ENCODE measurements at regions not wholly inside any gene's neighbourhood (a gene's known extent, or its start where the extent isn't known, plus 50 kb on each side); places are given as distances from the start of the nearest gene placed in this dataset.
"Not testable (repeated sequence)": the region's sequence is repeated elsewhere in the genome, so short reads cannot be mapped to it uniquely, and the experiment has no call there.

GRCh38 chr4:125760956-125761355, 446.2 kb downstream of the FAT4 start:
- DNase-seq, result no peak

DNA sequence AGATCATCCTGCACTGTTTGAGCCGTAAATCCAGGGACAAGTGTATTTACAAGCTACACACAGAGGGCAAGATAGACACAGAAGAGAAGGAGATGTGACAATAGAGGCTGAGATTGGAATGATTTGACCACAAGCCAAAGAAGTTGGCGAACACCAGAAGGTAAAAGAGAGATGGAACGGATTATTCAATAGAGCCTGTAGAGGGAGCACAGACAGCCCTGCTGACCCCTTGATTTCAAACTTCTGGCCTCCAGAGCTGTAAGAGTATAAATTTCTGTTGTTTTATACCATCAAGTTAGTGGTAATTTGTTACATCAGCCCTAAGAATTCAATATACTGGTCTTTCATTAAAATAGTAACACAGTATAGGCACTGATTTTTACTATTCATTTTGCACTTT, 447.8 kb downstream of the FAT4 start:
- DNase-seq, result no peak

DNA sequence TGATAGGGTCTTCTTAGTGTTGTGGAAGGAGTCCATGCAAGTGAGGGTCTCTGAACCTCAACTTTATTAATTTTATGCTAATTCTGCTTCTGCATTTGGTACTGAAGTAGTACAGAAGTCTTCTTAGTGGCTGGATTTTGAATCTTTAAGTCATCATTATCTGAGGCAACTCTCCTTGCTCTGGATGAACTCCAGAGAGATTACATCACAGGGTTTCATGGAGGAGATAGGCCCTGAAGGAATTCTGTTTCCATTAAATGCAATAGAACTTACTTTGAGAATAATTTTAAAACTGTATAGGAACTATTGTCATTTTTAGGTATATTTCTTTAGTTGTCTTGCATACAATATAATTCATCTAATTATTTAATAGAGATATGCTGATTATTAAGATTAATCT, 451.2 kb downstream of the FAT4 start:
- DNase-seq, result no peak

- no peak for DNase-seq
These were observed 456.2 kb downstream of the FAT4 start for GRCh38 chr4:125770814-125771398.

GRCh38 chr4:125772680-125773079, 457.9 kb downstream of the FAT4 start:
- no peak for DNase-seq

DNA sequence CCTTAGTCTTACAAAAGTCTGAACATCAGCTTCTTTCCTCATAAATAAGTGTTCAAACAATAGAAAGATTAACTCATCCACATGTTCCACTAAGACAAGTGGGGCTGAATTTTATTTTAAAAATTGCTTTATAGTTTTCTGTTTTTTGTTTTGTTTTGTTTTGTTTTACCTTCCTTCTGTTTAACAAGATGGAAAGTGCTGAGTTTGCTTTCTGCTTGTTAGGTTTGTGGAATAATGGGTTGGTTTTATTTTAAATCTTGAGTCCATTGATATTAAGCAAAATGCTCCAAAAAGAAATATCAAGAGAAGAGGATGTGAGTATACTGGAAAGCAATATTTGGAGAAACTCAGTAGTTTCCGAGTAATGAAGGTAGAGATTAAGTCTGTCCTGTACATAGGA, 458.7 kb downstream of the FAT4 start:
- DNase-seq, result no peak

DNA sequence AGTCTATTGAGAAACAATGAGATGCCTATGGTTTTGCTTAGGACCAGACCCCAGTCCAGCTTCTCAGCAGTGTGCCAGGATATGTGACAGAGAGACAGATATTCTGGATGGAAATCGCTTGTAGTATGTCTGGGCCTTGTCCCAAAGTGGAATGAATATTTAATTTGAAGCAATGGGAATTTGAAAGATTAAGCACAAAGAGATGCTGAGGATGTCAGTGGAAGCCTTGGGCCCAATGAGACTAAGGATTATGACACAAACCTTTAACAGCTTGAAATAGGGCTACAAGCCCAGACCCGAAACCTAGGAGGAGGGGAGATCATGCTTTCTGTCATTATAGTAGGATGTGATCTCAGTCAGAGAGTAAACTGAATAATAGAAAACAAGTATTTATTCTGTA, 459.2 kb downstream of the FAT4 start:
- no peak for DNase-seq

GRCh38 chr4:125776146-125776545, 461.4 kb downstream of the FAT4 start:
- no peak for DNase-seq

GRCh38 chr4:125780164-125780563, 465.4 kb downstream of the FAT4 start:
- no peak for DNase-seq

DNA sequence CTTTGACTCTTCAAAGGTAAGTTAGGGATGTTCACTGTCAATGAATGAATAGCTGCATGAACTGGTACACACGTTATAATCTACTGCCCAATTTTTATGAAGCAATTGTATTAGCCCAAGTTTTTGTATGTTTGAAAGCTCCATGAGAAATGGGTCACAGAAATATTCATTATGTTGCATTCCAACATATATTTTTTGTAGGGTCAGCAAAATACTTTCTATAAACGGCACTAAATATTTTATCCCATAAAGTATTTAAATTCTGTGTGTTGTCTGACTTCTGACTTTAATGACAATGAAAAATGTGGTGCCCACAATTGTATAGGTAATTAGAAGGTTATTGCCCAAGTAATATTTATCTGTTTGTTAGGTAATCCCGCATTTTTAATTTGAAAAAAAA, 466.0 kb downstream of the FAT4 start:
- DNase-seq, result no peak

DNA sequence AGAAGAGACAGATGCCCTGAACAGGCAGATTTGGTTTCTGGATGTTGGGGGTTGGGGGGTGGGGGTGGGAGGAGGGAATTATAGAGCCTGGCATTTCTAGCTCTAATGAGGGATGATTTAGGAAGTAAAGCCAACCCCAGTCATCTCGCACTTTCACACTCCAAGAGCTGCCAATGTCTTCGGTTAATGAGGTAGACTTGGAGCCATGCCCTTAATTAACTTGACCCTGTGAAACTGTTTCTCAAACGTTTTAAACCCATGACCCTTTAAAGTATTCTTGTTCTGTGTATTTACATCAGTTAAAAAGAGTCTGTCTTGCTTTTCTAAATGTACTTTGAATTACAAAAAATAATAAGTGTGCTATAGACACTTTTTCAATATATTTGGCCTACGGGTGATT, 466.9 kb downstream of the FAT4 start:
- DNase-seq, result no peak

DNA sequence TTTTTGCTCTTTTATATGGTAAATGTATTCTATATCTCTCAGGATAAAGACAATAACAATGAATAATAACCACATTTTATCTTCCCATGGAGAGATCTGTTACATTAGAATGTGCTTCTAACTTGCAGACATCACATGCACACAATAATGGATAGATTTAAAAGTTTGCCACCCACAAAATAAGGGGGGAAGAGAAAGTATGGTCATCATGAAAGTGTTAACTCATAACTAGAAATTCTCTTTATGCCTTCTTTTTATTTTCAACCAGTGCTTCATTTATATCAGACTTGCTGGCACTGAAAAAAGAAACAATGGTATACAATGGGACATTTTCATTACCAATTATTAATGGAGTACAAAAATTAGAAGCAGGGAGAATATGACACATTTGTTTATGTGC, 470.0 kb downstream of the FAT4 start:
- DNase-seq, result no peak

- DNase-seq, result no peak
These were observed 473.0 kb downstream of the FAT4 start for GRCh38 chr4:125787707-125788106.

DNA sequence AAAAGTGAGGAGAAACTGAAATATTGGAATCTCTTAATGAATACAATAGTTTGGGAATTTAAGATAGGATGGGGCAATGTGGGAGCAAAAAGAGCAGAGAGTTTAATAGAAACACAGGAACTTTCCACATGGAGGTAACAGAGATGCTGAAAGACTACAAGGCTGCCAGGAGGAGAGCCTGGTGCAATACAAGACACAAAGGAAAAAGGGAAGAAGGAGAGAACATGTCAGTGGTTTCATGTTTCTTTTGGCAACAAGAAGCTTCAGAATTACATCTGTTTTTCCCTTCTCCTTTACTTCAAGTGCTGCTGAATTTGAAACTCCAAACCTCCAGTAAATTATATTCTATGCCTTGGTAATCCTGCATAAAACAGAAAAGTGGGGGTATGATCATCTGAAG, 474.3 kb downstream of the FAT4 start:
- no peak for DNase-seq

DNA sequence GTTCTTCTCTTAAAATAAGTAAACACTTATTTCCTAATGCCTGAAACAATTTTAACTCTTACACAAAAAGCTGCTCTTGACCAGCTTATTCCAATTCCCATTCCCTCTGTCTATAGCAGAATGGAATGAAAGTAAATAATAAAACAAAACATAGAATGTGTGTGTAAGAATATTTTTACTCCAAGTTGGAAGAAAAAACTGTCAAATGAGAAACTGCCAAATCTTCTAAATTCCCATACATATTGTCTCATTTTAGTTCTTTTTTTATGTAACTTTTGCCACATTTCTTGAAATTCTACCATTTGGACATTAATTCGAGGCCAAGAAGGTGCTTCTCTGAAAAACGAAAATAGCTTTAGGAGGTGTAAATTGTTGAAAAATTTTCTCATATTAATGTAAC, 477.1 kb downstream of the FAT4 start:
- DNase-seq, result no peak

- no peak for DNase-seq
These were observed 480.2 kb downstream of the FAT4 start for GRCh38 chr4:125794989-125795388.

GRCh38 chr4:125796138-125796537, 481.4 kb downstream of the FAT4 start:
- no peak for DNase-seq

DNA sequence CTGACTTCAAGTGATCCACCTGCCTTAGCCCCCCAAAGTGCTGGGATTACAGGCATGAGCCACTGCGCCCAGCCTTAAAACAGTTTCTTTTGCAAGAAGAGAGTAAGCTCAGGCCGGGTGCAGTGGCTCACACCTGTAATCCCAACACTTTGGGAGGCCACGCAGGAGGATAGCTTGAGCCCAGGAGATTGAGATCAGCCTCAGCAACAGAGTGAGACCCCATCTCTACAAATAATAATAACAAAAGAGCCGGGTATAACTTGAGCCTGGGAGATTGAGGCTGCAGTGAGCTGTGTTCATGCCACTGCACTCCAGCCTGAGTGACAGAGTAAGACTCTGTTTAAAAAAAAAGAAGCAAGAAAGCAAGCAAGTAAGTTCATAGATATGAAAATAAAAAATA, 482.9 kb downstream of the FAT4 start:
- DNase-seq, result not testable (repeated sequence)

DNA sequence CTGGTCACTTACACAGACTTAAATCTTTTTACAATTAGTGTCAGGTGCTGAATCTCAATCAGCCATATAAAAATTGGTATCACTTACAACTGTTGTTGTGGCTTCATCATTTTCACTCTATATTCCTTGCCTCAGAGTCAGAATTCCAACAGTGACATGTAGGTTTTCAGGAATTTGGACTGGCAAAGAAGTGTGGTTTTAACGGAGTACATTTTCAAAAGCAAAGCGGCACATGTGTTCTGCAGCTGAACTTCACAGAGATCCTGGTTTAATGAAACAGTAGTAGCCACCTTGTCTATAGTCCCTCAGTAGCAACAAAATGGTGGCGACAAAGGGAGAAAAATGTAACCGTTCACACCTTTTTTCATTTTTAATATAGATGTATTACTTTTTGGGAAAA, 486.6 kb downstream of the FAT4 start:
- no peak for DNase-seq

- no peak for DNase-seq
These were observed 487.2 kb downstream of the FAT4 start for GRCh38 chr4:125801924-125802323.

DNA sequence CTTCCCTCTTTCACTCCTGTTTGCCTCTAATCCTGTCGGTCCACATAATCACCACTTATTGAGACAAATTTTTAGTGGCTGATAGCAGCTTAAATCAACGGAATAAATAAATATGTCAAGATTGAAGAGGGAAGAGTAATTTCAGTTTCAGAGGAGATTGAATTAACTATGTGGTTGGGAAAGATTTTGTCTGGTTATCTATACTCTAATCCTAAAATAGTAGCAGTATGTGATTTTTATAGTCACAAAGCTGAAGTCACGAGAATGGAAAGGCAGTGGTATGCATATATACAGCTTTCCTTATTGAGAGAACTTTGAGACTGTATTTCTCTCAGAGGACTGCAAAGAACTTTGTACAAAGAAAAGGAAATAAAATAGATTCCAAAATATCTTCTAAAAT, 493.3 kb downstream of the FAT4 start:
- DNase-seq, result no peak

DNA sequence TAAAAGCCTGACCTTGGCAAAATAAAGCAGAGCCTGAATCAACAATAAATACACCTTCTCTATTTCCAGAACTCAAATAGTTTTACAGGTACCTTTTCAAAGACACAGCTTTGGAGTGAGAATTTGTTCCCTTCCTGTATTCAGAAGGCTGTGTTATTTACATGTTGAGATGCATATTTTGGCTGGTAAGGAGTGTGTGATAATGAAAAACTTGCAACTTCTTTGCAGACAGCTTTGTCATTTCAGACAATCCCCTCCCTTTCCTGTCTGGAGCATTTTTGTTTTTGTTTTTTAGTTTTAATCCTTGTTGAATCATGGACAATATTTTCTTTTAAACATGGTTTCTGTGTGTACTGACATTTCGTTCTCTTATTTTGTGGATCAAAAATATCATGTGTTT, 493.8 kb downstream of the FAT4 start:
- DNase-seq, result no peak

DNA sequence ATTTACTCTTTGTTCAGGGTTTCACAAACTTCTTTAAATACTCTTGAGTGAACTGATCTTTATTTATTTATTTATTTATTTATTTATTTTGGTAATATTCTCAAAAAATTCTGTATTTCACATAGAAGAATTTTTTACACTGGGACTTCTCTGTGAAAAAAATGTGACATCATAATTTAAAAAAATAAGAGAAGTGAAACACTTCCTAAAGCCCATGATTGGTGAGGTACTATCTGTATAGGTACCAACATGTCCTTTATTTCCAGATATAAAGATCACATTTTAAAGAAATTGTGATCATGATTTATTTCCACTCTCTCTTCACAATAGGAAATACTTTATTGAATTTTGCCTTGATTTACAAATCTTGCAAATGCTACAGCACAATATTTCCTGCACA, 497.1 kb downstream of the FAT4 start:
- no peak for DNase-seq

DNA sequence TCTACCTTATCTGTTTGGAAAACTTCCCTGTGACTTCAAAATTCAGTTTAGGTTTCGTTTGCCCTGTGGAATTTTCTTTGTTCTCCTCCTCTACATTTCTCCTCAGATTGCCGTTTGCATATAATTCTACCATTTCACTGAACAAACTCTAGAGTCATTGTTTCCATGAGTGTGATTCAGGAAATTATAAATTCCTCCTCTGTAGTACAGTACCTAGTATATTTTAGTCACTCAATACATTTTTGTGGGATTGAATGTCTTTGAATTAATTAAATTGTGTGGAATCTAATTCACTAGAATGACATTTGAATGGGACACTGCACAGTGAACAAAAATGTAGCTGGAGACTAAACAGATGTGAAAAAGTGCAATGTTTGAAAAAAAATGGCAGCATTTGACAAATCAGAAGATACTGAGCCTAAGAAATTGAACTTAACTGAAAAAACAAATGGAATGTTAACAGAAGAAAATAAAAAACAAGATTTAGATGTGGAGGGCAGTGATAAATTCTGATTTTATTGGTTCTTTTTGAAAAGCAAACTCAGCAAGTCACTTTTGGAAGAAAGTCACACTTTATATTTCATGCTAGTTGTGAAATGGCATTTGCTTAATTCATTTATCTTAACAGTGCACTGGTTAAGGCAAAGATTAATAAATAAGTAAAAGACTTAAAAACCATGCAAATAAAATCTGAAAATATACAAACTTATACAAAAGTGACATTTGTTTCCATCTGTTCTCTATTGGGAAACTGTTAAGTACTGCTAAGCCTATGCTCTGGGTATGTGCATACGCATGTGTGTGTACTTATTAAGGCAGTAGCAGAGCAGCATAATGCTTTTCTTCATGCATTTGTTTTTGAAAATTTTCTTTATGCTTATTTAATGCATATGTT, 512.3 kb downstream of the FAT4 start:
- no peak for DNase-seq

DNA sequence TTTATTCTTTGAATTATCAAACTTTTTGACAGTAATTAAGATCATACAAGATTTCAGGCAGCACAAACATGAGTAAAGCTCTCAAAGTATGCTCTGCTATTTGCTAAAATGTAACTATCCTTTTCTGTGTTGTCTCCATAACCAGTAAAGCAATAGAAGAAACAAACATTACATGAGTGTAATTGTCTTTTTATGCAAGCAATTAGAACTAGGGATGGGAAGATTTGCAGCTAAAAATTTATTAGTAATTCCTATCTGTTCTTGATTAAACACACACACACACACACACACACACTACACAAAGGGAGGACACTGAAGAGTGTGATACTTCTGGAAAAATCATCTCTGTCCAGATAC, 512.9 kb downstream of the FAT4 start:
- no peak for DNase-seq

All from NCI-H1930 (cell line).